ENCODE measurements at regions not wholly inside any gene's neighbourhood (a gene's known extent, or its start where the extent isn't known, plus 50 kb on each side); places are given as distances from the start of the nearest gene placed in this dataset.
"Not testable (repeated sequence)": the region's sequence is repeated elsewhere in the genome, so short reads cannot be mapped to it uniquely, and the experiment has no call there.

GRCh38 chr17:16832206-16832605 is 139.7 kb downstream of the TNFRSF13B start:
- TF ChIP-seq CTCF (conservative IDR thresholded peaks at IDR 0.05; ENCODE audit: low read length); EZH2phosphoT487 (IDR thresholded peaks at IDR 0.05; ENCODE audit: borderline replicate concordance, low read depth, low read length): not testable (repeated sequence)
